IMR-90 (cell line): ENCODE measurements at regions not wholly inside any gene's neighbourhood (a gene's known extent, or its start where the extent isn't known, plus 50 kb on each side); places are given as distances from the start of the nearest gene placed in this dataset.
A peak's percentile ranks its signal among the peaks of the same experiment; 100 is the strongest.

Source experiments
- ATAC-seq: fragments of 200-7000 bp; cut with Tn5 transposase; 2 replicates; pipeline ENCODE4 v1.9.1; 2020; ENCODE audit warnings: low read depth, mild to moderate bottlenecking, moderate library complexity
- BruUV-seq: library from RNA; stranded (reverse); fragments of 400-500 nt; replicated peaks from 2 replicates; lab custom pipeline; 2021; lab: Mats Ljungman, UMichigan
- CTCF ChIA-PET: fragments of 300-600 bp; formaldehyde crosslinking; extraction: SDS; loops from one replicate; lab custom pipeline; 2021; ENCODE audit warnings: antibody characterized with exemption; lab: Yijun Ruan, JAX
- POLR2A ChIA-PET: fragments of 300-600 bp; sonication (Branson Sonifier 250); formaldehyde crosslinking; loops from one replicate; lab custom pipeline; 2022; ENCODE audit warnings: antibody characterized with exemption; ENCODE audit not compliant: unreplicated experiment; lab: Charles Lee
- DNase-seq: peaks from one replicate; pipeline ENCODE4 v3.0.0; 2013
- H2AFZ ChIP-seq: replicated peaks from 2 replicates; pipeline ENCODE3; 2013; ENCODE audit warnings: low read length, mild to moderate bottlenecking; ENCODE audit not compliant: poor library complexity
- H2AK5ac ChIP-seq: 2 replicates; pipeline ENCODE4 v1.6.1; 2013; ENCODE audit warnings: low read depth, low read length, inconsistent platforms
- H2AK9ac ChIP-seq: replicated peaks from 2 replicates; pipeline ENCODE3; 2013; ENCODE audit warnings: mild to moderate bottlenecking, low read depth, low read length, moderate library complexity; ENCODE audit not compliant: poor library complexity
- H2BK120ac ChIP-seq: 2 replicates; pipeline ENCODE4 v1.6.1; 2013; ENCODE audit warnings: low read depth, low read length, inconsistent platforms
- H2BK15ac ChIP-seq: 3 replicates; pipeline ENCODE4 v1.6.1; 2013; ENCODE audit warnings: low read depth, low read length, inconsistent platforms
- H2BK20ac ChIP-seq: 2 replicates; pipeline ENCODE4 v1.6.1; 2013; ENCODE audit warnings: low read depth, mild to moderate bottlenecking, inconsistent platforms, low read length, moderate library complexity
- H2BK5ac ChIP-seq: 2 replicates; pipeline ENCODE4 v1.6.1; 2013; ENCODE audit warnings: mild to moderate bottlenecking, low read depth, low read length, inconsistent platforms; ENCODE audit not compliant: poor library complexity, severe bottlenecking
- H3K14ac ChIP-seq: replicated peaks from 2 replicates; pipeline ENCODE4 v1.6.1; 2013; ENCODE audit warnings: low read depth, low read length, inconsistent platforms
- H3K18ac ChIP-seq: 2 replicates; pipeline ENCODE4 v1.6.1; 2013; ENCODE audit warnings: low read depth, low read length, control low read depth
- H3K23ac ChIP-seq: 2 replicates; pipeline ENCODE4 v1.6.1; 2013; ENCODE audit warnings: low read depth, low read length, inconsistent platforms
- H3K27ac ChIP-seq: 2 replicates; pipeline ENCODE4 v1.5.1; 2013; ENCODE audit warnings: mild to moderate bottlenecking, control low read depth, low read length; ENCODE audit not compliant: insufficient read depth
- H3K27me3 ChIP-seq: 2 replicates; pipeline ENCODE4 v1.6.1; 2013; ENCODE audit warnings: low read length; ENCODE audit not compliant: control insufficient read depth, insufficient read depth
- H3K36me3 ChIP-seq: 2 replicates; pipeline ENCODE4 v1.6.1; 2013; ENCODE audit warnings: low read length, mixed read lengths; ENCODE audit not compliant: control insufficient read depth, insufficient read depth
- H3K4ac ChIP-seq: 2 replicates; pipeline ENCODE4 v1.6.1; 2013; ENCODE audit warnings: low read depth, low read length, inconsistent platforms
- H3K4me1 ChIP-seq: 2 replicates; pipeline ENCODE4 v1.6.1; 2013; ENCODE audit warnings: low read length, mixed read lengths; ENCODE audit not compliant: control insufficient read depth, insufficient read depth
- H3K4me2 ChIP-seq: 2 replicates; pipeline ENCODE4 v1.6.1; 2013; ENCODE audit warnings: low read depth, mild to moderate bottlenecking, control low read depth, low read length, moderate library complexity
- H3K4me3 ChIP-seq: 2 replicates; pipeline ENCODE4 v1.5.1; 2013; ENCODE audit warnings: low read depth, mild to moderate bottlenecking, control low read depth, low read length, moderate library complexity; ENCODE audit not compliant: insufficient read depth
- H3K56ac ChIP-seq: 2 replicates; pipeline ENCODE4 v1.6.1; 2013; ENCODE audit warnings: low read length, inconsistent platforms; ENCODE audit not compliant: insufficient read depth; ENCODE audit errors: extremely low read depth
- H3K79me1 ChIP-seq, 2 experiments: 2 replicates each; pipeline ENCODE4 v1.6.1; 2013; ENCODE audit warnings: low read length in 2 of 2, inconsistent platforms in 1 of 2, low read depth in 1 of 2
- H3K9ac ChIP-seq: 2 replicates; pipeline ENCODE4 v1.6.1; 2013; ENCODE audit warnings: low read depth, low read length, control low read depth
- H3K9me1 ChIP-seq: 2 replicates; pipeline ENCODE4 v1.6.1; 2013; ENCODE audit warnings: low read length, inconsistent platforms; ENCODE audit not compliant: insufficient read depth
- H3K9me3 ChIP-seq: 2 replicates; pipeline ENCODE4 v1.6.1; 2013; ENCODE audit warnings: low read length; ENCODE audit not compliant: control insufficient read depth, insufficient read depth
- H4K20me1 ChIP-seq: 2 replicates; pipeline ENCODE4 v1.6.1; 2013; ENCODE audit warnings: low read length, inconsistent platforms; ENCODE audit not compliant: insufficient read depth
- H4K5ac ChIP-seq: 2 replicates; pipeline ENCODE4 v1.6.1; 2013; ENCODE audit warnings: mild to moderate bottlenecking, low read depth, low read length, control low read depth
- H4K8ac ChIP-seq, 2 experiments: 2 replicates each; pipeline ENCODE4 v1.6.1; 2013; ENCODE audit warnings: low read depth in 2 of 2, low read length in 2 of 2, control low read depth in 1 of 2, inconsistent platforms in 1 of 2
- H4K91ac ChIP-seq: 2 replicates; pipeline ENCODE4 v1.6.1; 2013; ENCODE audit warnings: low read depth, low read length, inconsistent platforms; ENCODE audit not compliant: insufficient read depth
- BHLHE40 ChIP-seq: fragments of 150-350 bp; IDR thresholded peaks from 2 replicates; pipeline ENCODE4 v1.6.1; 2016; ENCODE audit warnings: mild to moderate bottlenecking, low read depth, low read length
- CHD1 ChIP-seq: IDR thresholded peaks from 2 replicates; pipeline ENCODE4 v1.6.1; 2012; ENCODE audit warnings: low read depth, low read length, improper control_type of control experiment
- FOS ChIP-seq: fragments of 150-350 bp; IDR thresholded peaks from 2 replicates; pipeline ENCODE4 v1.6.1; 2016; ENCODE audit warnings: low read depth, low read length
- MAFK ChIP-seq: IDR thresholded peaks from 2 replicates; pipeline ENCODE4 v1.6.1; 2012; ENCODE audit warnings: low read depth, low read length, improper control_type of control experiment
- MAZ ChIP-seq: IDR thresholded peaks from 2 replicates; pipeline ENCODE4 v1.6.1; 2012; ENCODE audit warnings: low read depth, mild to moderate bottlenecking, low read length, improper control_type of control experiment, moderate library complexity, borderline replicate concordance
- MXI1 ChIP-seq: IDR thresholded peaks from 2 replicates; pipeline ENCODE4 v1.6.1; 2012; ENCODE audit warnings: low read depth, mild to moderate bottlenecking, low read length, moderate library complexity, borderline replicate concordance
- NFE2L2 ChIP-seq: fragments of 150-350 bp; IDR thresholded peaks from 2 replicates; pipeline ENCODE4 v1.6.1; 2016; ENCODE audit warnings: low read depth, mild to moderate bottlenecking, low read length
- POLR2A ChIP-seq: IDR thresholded peaks from 2 replicates; pipeline ENCODE4 v1.6.1; 2012; ENCODE audit warnings: mild to moderate bottlenecking, low read depth, low read length
- RAD21 ChIP-seq: IDR thresholded peaks from 2 replicates; pipeline ENCODE4 v1.6.1; 2012; ENCODE audit warnings: low read length, improper control_type of control experiment
- RCOR1 ChIP-seq: IDR thresholded peaks from 2 replicates; pipeline ENCODE4 v1.6.1; 2012; ENCODE audit warnings: mild to moderate bottlenecking, low read length, improper control_type of control experiment; ENCODE audit not compliant: insufficient replicate concordance
- RFX5 ChIP-seq: IDR thresholded peaks from 2 replicates; pipeline ENCODE4 v1.8.0; 2012; ENCODE audit warnings: low read depth, mild to moderate bottlenecking, low read length, moderate library complexity
- SMC3 ChIP-seq: fragments of 150-350 bp; IDR thresholded peaks from 2 replicates; pipeline ENCODE4 v1.6.1; 2016; ENCODE audit warnings: low read depth, mild to moderate bottlenecking, antibody characterized with exemption, low read length, moderate library complexity
- WGBS, 2 experiments: methylation state at CpG; one replicate each; pipeline versions ENCODE4 v1.1.5 to v1.1.7; 2013; ENCODE audit warnings: missing lambda C conversion rate in 2 of 2; ENCODE audit not compliant: insufficient read length in 1 of 2; ENCODE audit errors: extremely low coverage in 2 of 2; 5-methylcytosine and 5-hydroxymethylcytosine counted together
- dilution Hi-C: fragments of 300-500 bp; cut with HindIII; formaldehyde crosslinking; loops from one replicate; pipeline ENCODE4 v1.14.3; 2018; ENCODE audit warnings: low sequenced_read_pairs; ENCODE audit not compliant: unreplicated experiment
- in situ Hi-C: fragments of 300-500 bp; cut with MboI; formaldehyde crosslinking; loops from 3 replicates; pipeline ENCODE4 v1.14.3; 2019; ENCODE audit warnings: low sequenced_read_pairs, inconsistent platforms, mixed read lengths
- intact Hi-C: fragments of 100-400 bp; cut with micrococcal nuclease; formaldehyde crosslinking; loops from 2 replicates; pipeline ENCODE4 v1.10.0; 2022

DNA sequence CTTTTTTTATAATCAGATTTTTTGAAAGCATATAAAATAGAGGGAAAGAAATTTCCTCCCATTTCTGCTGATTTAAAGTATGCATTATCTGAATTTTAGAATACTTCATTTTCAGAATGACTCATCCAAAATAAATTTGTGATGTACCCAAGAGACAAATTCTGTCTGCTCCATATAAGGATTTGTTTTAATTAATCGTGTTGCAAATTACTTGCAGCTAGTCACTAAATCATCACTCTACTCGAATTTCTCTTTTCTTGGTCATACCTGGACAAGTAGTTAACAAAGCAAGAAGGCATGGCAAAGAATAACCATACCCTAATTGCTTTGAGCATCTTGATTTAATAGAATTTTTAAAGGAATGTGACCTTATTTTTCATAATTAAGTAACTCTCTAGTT lies 284.1 kb upstream of the GRAMD2B start:
- Histone ChIP-seq H4K5ac (no peak overlapping the region), H3K14ac (no peak overlapping the region), H3K9me1 (no peaks in the 10 kb centered on the region), H3K27me3 (no peaks in the 10 kb centered on the region), H4K20me1 (no peaks in the 10 kb centered on the region), H3K4ac (no peak overlapping the region), H3K36me3 (no peaks in the 10 kb centered on the region), H4K91ac (no peak overlapping the region), H4K8ac (no peak overlapping the region), H2BK15ac (no peak overlapping the region), H3K4me1 (peaks cover 3% of the 10 kb centered on the region), H3K27ac (no peak overlapping the region), H2BK120ac (no peak overlapping the region), H3K18ac (no peak overlapping the region), H3K9me3 (no peaks in the 10 kb centered on the region), H3K9ac (no peak overlapping the region), H3K56ac (no peak overlapping the region), H3K4me2 (no peak overlapping the region), H2AK5ac (no peak overlapping the region), H2AK9ac (no peak overlapping the region), H3K79me1 (no peaks in the 10 kb centered on the region), H3K4me3 (no peak overlapping the region), H2BK5ac (no peak overlapping the region), H2AFZ (no peak overlapping the region), H3K23ac (no peak overlapping the region), H2BK20ac (no peak overlapping the region)
- WGBS, 2 experiments = no CpG with 5 or more reads among the region's 2 CpGs
- no TSS peak for BruUV-seq
- ChIA-PET POLR2A (interaction anchor here (0.6 kb wide), 1 partner anchor 14 kb away, joined by 3 read pairs; no protein-coding TSS in a partner anchor), CTCF (no interaction called here)
- DNase-seq (no peak), ATAC-seq (peak; percentile 35; the same call in 1 of the 2 replicates)
- dilution Hi-C loops (no loop called here), intact Hi-C loops (no loop called here), in situ Hi-C loops (no loop called here)
- TF ChIP-seq FOS = no peak
- no peak for TF ChIP-seq RCOR1
- no peak for TF ChIP-seq SMC3
- no peak for TF ChIP-seq MXI1
- TF ChIP-seq POLR2A = no peak
- no peak for TF ChIP-seq MAFK
- no peak for TF ChIP-seq NFE2L2
- TF ChIP-seq RFX5 = no peak
- TF ChIP-seq CHD1 = no peak
- no peak for TF ChIP-seq BHLHE40
- no peak for TF ChIP-seq MAZ
- no peak for TF ChIP-seq RAD21
